GM21526 (cell line): ENCODE measurements at regions not wholly inside any gene's neighbourhood (a gene's known extent, or its start where the extent isn't known, plus 50 kb on each side); places are given as distances from the start of the nearest gene placed in this dataset.
"Not testable (repeated sequence)": the region's sequence is repeated elsewhere in the genome, so short reads cannot be mapped to it uniquely, and the experiment has no call there.

Experiments
- ATAC-seq: cut with Tn5 transposase; IDR thresholded peaks from one replicate; pipeline ENCODE4 v1.9.1; 2021; ENCODE audit warnings: moderate library complexity; ENCODE audit not compliant: unreplicated experiment, low FRiP score

- ATAC-seq = no peak
These were observed 455.5 kb upstream of the MEIS1 start for GRCh38 chr2:65979446-65979845.

- ATAC-seq = no peak
These were observed 460.7 kb upstream of the MEIS1 start for GRCh38 chr2:65974067-65974723.

DNA sequence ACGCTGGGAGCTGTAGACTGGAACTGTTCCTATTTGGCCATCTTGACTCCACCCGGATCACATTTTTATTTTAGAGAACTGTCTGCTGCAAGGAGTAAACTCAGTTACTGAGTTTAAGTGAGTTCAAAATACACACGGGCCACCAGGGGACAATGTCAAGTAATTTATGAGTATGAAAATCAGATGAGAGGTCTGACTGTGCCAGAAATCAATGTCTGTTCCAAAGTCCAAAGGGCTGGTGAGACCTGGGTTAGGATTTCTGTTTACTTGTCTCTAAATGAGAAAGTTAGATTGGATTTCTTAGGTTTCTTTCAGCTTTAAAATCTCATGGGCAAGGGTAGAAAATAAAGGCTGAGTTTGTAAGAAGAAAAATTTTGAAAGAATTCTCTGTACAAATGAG is 465.8 kb upstream of the MEIS1 start:
- no peak for ATAC-seq

DNA sequence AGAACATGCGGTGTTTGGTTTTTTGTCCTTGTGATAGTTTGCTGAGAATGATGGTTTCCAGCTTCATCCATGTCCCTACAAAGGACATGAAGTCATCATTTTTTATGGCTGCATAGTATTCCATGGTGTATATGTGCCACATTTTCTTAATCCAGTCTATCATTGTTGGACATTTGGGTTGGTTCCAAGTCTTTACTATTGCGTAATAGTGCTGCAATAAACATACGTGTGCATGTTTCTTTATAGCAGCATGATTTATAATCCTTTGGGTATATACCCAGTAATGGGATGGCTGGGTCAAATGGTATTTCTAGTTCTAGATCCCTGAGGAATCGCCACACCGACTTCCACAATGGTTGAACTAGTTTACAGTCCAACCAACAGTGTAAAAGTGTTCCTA is 471.6 kb upstream of the MEIS1 start:
- ATAC-seq = not testable (repeated sequence)

- ATAC-seq = no peak
These were observed 474.0 kb upstream of the MEIS1 start for GRCh38 chr2:65960953-65961352.

DNA sequence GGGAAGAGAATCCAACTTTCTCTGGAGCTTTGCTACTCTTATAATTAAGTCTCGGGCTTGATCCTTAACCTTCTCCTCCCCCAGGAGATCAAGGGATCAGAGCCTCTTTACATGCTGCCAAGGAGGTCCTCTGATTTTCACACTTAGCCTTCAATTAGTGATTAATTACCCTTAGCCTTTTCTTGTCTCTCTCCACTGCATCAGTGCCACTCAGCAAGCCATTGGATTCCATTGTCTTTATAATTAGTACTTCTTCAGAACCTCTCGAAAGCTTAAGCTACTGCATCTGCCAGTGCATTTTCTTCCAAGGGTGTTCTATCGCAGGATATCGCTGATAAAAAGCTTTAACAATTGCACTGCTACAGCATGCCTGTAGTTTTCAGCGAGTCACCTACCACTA is 477.0 kb upstream of the MEIS1 start:
- ATAC-seq = no peak

DNA sequence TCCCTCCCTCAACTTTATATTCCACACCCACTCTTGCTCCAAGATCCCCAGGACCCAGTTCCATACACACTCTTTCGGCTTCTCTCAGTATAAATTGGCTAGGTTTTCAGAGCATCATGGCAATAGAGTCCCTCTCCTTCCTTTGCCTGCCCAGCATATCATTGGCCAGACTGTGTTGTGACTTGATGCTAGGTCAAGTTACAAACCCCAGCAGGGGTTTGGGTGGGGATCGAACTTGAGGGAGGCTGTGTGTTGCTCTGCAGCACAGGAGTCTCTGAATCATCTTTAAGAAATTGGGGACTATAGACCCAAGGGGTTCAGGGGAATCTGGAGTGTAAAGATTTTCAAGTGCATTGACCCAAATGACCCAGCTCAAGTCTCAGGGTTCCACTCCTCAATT is 477.5 kb upstream of the MEIS1 start:
- ATAC-seq = no peak

DNA sequence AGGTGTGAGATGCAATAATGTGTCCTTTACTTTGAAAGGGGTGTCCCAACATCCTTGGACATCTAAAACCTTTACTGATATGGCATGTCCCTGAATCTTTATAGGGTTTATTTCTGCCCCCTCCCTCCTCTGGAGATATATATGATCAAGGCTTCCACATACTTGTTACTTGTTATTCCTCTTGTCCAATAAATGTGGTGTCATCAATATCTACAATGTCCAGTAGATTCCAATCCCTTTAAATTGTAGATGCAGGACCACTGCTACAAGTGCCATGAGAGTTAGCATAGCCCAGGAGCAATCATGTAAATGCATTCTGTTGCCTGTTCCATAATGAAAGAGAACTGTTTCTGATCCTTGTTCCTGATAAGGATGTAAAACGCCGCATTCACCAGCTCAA is 479.7 kb upstream of the MEIS1 start:
- no peak for ATAC-seq

DNA sequence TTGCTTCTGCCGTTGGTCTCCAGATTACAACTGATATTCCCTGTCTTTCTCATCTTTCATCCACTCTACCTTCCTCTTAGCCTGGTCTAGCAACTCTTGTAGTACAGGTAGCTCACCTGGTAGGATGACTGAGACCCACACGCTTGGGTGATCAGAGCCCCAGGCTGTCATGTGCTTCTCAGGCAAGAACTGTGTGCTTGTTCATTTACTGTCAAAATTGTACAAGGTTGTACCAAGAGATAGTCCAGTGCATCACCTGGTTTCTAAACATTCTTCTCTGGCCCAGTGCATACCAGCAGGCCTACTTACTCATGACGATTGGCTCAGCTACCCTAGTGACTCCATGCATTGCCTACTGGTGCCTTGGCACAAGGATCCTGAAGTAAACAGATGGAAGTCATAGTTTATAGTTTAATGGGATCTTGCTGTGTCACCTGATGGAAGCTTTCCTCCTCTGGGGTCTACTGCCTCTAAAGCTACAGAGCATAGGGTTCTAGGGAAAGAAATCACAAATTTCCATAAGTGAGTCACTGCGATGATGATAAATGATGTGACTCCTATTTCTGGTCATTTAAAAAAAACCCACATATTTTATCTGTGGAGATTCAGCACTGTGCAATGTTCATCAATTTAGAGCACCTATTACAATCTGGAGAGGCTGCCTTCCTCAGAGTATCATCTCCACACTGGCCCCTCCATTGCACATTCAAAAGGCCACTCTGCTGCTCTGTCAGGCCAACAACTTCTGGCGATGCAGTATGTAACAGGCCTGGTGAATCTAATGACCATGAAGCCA is 481.8 kb upstream of the MEIS1 start:
- ATAC-seq = no peak

DNA sequence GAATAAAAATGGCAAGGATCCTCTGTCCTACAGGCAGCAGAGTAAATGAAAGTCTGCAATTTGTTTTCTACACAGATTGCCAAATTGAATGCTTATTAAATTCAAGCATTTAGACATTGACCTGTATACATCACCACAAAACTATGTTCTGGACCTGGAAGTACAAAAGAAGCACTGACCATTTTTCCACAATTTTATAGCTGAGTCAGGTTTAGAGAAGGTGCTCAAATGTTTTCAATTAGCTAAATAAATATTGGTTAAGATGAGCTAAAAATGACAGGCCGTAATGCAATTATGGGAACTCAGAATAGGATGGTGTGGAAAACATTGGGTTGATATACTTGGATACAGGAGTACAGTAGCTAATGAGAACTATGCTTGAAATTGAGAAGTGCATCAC is 490.7 kb upstream of the MEIS1 start:
- ATAC-seq = no peak

- ATAC-seq = no peak
These were observed 491.7 kb upstream of the MEIS1 start for GRCh38 chr2:65943099-65943786.

- no peak for ATAC-seq
These were observed 494.1 kb upstream of the MEIS1 start for GRCh38 chr2:65940856-65941255.

- ATAC-seq = no peak
These were observed 495.2 kb upstream of the MEIS1 start for GRCh38 chr2:65939687-65940086.

DNA sequence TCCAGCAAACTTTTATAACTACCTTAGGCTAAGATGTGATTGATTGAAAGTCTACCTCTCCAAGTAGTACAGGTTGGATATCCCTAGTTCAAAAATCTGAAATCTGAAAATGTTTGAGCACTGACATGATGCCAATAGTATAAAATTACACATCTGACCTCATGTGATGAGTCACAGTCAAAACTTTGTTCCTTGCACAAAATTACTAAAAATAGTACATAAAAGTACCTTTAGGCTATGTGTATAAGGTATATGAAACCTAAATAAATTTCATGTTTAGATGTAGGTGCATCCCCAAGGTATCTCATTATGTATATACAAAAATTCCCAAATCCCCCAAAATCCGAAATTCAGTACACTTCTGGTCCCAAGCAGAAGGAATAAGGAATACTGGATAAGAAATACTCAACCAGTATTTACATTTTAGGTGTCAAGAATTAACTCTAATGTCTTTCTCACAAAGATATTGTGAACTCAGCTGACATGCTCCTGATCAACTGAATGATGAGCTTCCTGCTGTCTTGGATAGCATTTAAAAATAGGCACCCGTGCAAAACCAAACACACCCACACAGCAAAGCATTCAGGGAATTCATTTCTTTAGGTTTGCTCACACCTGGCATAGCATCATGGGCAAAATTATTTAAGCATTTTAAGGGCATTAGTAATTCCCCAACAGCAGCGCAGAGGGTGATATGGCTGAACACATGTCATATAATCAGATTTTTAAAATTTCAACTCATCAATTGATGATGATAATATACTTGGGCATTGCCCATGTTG is 497.4 kb upstream of the MEIS1 start:
- no peak for ATAC-seq

- ATAC-seq = no peak
These were observed 499.8 kb upstream of the MEIS1 start for GRCh38 chr2:65934992-65935629.

DNA sequence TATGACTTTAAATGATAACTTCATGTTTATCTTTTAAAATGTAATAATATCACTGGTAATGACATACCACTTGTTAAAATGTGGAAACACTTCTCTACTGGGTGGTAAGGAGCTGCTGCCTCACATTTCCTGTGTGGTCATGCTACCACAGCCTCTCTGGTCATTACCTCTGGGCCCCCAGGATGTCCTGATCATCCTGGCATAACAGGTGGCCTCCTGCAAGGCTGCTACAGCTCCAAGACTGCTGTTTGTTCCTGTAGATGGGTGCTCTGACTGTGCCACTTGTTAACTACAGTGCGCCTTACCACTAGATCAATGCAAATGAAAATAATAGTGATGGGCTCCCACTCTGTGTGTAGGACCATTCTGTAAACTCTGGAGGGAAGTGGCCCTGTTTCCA is 500.2 kb upstream of the SPRED2 start:
- ATAC-seq = no peak

GRCh38 chr2:65931056-65931455 is 498.7 kb upstream of the SPRED2 start:
- ATAC-seq = no peak

- no peak for ATAC-seq
These were observed 497.9 kb upstream of the SPRED2 start for GRCh38 chr2:65930259-65930658.

DNA sequence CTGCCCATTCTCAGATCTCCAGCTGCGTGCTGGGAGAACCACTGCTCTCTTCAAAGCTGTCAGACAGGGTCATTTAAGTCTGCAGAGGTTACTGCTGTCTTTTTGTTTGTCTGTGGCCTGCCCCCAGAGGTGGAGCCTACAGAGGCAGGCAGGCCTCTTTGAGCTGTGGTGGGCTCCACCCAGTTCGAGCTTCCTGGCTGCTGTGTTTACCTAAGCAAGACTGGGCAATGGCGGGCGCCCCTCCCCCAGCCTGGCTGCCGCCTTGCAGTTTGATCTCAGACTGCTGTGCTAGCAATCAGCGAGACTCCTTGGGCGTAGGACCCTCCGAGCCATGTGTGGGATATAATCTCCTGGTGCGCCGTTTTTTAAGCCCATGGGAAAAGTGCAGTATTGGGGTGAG is 497.3 kb upstream of the SPRED2 start:
- not testable (repeated sequence) for ATAC-seq

DNA sequence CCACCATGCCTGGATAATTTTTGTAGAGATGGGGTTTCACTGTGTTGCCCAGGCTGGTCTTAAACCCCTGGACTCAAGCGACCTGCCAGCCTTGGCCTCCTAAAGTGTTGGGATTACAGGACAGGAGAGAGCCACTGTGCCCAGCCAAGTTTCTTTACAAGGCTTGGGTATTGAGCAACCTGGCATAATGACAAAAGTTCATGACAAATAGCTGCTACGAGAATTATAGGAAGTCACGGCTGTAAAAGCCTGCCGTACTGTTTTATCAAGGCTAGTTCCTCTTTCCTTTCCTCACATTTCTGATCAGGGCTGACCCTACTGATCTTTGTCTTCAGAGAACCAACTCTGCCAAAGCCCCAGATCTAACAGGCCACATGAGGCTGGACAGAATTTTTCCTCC is 490.4 kb upstream of the SPRED2 start:
- ATAC-seq = no peak
